ENCODE measurements at regions not wholly inside any gene's neighbourhood (a gene's known extent, or its start where the extent isn't known, plus 50 kb on each side); places are given as distances from the start of the nearest gene placed in this dataset.
A peak's percentile ranks its signal among the peaks of the same experiment; 100 is the strongest.
"Not testable (repeated sequence)": the region's sequence is repeated elsewhere in the genome, so short reads cannot be mapped to it uniquely, and the experiment has no call there.

- DNase-seq = peak; percentile 64
Measured at GRCh38 chr2:187055463-187055862, 206.5 kb upstream of the ZSWIM2 start.

- DNase-seq = no peak
Measured at GRCh38 chr2:187054501-187055319, 205.7 kb upstream of the ZSWIM2 start.

DNA sequence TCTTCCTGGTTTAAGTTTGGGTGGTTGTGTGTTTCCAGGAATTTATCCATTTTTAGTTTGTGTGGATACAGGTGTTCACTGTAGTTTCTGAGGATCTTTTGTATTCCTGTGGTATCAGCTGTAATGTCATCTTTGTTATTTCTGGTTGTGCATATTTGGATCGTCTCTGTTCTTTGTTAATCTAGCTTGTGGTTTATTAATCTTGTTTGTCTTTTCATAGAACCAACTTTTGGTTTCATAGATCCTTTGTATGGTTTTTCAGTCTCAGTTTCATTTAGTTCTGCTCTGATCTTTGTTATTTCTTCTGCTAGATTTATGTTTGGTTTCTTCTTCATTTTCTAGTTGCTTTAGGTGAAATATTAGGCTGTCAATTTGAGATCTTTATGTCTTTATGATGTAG, 202.4 kb upstream of the ZSWIM2 start:
- DNase-seq = peak; percentile 9

GRCh38 chr2:187050409-187050998, 201.5 kb upstream of the ZSWIM2 start:
- DNase-seq = no peak

DNA sequence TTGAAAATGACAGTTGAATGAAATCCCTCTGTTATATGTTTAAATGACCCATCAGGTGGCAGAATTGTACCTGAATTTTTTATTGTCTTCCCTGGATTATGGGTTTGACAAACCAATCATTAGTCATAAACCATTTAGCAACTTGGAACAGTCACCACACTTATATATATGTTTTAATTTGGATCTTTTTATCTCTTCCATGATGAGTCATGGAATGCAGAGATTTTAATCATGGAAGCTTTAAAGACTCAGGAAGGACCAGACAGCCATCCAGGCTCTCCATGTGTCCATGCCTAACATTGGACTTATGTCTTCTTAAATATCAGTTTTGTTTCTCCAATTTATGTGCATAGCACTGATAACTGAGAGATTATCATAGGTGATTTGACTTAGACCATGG, 188.3 kb upstream of the ZSWIM2 start:
- no peak for DNase-seq

- DNase-seq = no peak
Measured at GRCh38 chr2:187034434-187034833, 185.5 kb upstream of the ZSWIM2 start.

DNA sequence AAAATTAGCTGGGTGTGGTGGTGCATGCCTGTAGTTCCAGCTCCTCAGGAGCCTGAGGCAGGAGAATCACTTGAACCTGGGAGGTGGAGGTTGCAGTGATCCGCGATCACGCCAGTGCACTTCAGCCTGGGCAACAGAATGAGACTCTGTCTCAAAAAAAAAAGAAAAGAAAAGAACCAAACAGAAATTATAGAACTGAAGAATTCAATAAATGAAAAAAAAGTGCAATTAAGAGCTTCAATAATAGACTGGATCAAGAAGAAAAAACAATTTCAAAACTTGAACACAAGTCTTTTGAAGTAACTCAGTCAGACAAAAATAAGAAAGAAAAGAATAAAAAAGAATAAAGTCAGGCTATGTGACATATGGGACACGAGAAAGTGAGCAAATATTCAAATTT, 175.8 kb upstream of the ZSWIM2 start:
- no peak for DNase-seq

DNA sequence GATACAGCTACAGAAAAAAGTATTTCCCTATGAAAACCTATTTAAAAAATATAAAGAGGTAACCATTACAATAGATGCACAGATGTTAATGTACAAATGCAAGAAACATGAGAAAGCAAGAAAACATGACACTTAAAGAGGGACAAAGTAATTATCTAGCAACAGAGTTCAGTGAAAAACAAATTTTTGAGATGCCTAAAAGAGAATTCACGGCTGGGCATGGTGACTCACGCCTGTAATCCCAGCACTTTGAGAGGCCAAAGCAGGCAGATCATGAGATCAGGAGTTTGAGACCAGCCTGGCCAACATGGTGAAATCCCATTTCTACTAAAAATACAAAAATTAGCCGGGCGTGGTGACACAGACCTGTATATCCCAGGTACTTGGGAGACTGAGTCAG, 175.0 kb upstream of the ZSWIM2 start:
- DNase-seq = not testable (repeated sequence)

GRCh38 chr2:187017438-187017837, 168.5 kb upstream of the ZSWIM2 start:
- DNase-seq = no peak

DNA sequence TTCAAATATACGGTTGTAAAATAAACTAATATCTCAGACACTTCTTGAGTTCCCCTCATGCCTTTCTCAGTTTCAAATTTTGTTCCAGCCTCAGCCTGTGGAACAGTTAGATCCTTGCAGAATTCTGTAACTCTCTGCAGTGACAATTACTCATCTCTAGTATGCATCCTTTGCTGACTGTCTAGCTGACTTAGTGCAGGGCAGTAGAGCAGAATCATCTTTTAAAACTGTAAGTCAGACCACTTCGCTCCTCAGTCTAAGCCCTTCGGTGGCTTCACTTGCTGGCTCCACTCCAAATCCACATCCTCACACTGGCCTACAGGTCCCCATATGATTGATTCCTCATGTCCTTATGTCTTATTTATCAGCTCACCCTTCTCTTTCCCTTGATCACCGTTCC, 164.1 kb upstream of the ZSWIM2 start:
- DNase-seq = no peak

- no peak for DNase-seq
Measured at GRCh38 chr2:187011206-187011832, 162.3 kb upstream of the ZSWIM2 start.

- DNase-seq = no peak
Measured at GRCh38 chr2:187009483-187010239, 160.7 kb upstream of the ZSWIM2 start.

GRCh38 chr2:187008111-187008510, 159.1 kb upstream of the ZSWIM2 start:
- peak; percentile 59 for DNase-seq

GRCh38 chr2:187003611-187004010, 154.6 kb upstream of the ZSWIM2 start:
- DNase-seq = no peak

- peak; percentile 40 for DNase-seq
Measured at GRCh38 chr2:187003038-187003554, 154.1 kb upstream of the ZSWIM2 start.

GRCh38 chr2:187002242-187002641, 153.3 kb upstream of the ZSWIM2 start:
- no peak for DNase-seq

DNA sequence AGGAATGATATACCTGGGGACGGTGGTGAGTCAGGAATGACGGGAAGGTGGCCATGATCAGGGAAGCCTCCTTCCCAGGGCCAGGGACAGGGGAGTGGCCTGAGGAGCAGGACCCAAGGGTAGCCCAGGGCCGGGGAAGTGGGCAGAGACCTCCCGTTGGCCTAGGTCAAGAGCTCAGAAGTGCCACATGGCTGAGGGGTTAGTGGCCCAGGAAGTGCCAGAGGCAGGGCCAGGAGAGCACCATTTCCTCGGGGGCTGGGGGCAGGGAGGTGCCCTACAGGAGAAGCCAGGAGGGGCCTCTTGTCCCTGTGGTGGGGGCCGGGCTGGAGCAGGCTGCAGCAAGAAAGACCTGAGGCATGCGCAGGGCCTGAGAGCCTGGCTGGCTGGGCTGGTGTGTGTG, 152.3 kb upstream of the ZSWIM2 start:
- DNase-seq = no peak

DNA sequence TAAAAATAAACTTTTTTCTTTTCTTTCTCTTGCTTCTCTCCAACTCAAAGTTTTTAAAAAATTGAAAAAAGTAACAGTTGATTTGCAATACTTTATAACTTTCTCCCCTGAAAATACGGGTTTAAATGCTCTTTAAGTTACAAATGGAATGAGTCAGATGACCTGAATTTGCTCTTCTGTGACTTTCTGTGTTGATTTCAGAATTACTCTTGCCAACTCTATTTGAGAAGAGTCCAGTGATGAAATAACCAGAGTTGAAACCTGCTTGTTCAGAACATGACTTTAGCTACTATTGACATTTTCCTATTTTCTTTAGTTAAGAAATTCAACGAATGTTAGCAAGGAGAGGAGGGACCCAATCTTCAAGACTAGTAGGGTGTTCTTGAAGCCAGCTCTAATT, 146.1 kb upstream of the ZSWIM2 start:
- DNase-seq = no peak

DNA sequence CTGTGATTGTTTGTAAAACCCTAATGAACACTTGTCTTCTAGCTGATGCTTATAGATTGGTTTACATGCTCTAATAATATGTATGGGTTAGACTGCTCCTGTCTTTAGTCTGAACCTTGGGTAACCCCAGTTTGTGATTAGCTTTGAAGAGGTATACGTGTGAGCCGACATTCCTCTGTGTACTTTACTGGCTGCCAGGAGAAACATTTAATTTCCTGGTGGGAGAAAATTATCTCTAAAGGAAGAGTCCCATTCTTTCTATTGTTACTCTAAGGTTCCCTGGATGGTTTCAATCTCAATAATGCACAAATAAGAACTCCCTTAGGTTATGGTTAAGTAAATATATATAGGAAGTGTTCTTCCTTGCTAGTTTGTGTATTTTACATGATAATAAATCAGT, 143.6 kb upstream of the ZSWIM2 start:
- DNase-seq = no peak

GRCh38 chr2:186991766-186992417, 142.9 kb upstream of the ZSWIM2 start:
- no peak for DNase-seq

DNA sequence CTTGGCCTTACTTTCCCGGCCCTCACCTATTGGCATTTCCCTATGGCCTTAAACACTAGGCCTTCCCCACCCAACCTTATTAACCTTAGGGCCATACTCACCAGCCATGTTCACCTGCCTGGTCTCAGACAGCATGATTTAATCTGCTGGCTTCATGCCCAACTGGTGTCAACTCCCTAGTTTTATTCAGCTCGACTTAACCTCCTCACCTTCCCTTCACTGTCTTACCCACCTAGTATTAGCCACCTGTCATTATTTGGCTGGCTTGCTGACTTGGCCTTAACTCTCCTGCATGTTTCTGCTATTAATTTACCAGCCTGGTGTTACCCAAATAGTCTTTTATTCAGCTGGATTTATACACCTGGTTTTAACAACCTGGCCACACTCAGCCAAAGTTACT, 136.0 kb upstream of the ZSWIM2 start:
- DNase-seq = peak; percentile 94

DNA sequence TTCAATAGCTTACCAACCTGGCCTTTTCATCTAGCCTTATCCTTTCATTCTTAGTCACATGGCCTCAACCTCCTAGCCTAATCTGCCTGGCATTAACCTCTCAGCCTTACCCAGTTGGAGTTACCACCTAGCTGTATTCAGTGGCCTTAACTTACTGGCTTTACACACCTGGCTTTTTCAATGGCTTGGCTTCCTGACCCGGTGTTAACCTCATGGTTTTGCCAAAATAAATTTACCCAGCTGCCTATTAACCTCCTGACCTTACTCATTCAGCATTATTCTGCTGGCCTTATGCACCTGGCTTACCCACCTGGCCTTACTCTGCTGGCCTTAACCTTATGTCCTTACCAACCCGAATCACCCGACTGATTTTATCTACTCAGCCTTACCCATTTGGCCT, 135.5 kb upstream of the ZSWIM2 start:
- peak; percentile 94 for DNase-seq
